HepG2 (cell line): ENCODE measurements at regions not wholly inside any gene's neighbourhood (a gene's known extent, or its start where the extent isn't known, plus 50 kb on each side); places are given as distances from the start of the nearest gene placed in this dataset.

Source experiments
- ATAC-seq: fragments of 200-7000 bp; cut with Tn5 transposase; 3 replicates; pipeline ENCODE4 v1.9.1; 2020; ENCODE audit warnings: mild to moderate bottlenecking, moderate library complexity
- BruUV-seq: library from RNA; stranded (reverse); fragments of 400-500 nt; replicated peaks from 2 replicates; lab custom pipeline; 2021; lab: Mats Ljungman, UMichigan
- CTCF ChIA-PET: fragments of 300-600 bp; formaldehyde crosslinking; extraction: SDS; loops from one replicate; lab custom pipeline; 2021; ENCODE audit warnings: low total read pairs, inconsistent platforms, low intra/inter-chr PET ratio; lab: Yijun Ruan, JAX
- POLR2A ChIA-PET: fragments of 350-600 bp; sonication (Branson Sonifier 250); formaldehyde crosslinking; loops from one replicate; lab custom pipeline; 2020; ENCODE audit warnings: antibody characterized with exemption, inconsistent platforms; lab: Yijun Ruan, JAX
- DNase-seq: peaks from one replicate; pipeline ENCODE4 v3.0.0-alpha.2; 2015; ENCODE audit warnings: low spot score
- FAIRE-seq: peaks from 3 replicates; lab custom pipeline; 2011; peaks lifted over from hg19 to GRCh38; lab: Jason Lieb, UNC
- H2AFZ ChIP-seq: one replicate; pipeline ENCODE4 v1.6.1; 2011; ENCODE audit warnings: low read length, inconsistent platforms
- H3K27ac ChIP-seq: fragments of 300-600 bp; 3 replicates; pipeline ENCODE4 v1.8.0; 2011; ENCODE audit warnings: mixed run types, mild to moderate bottlenecking, mixed read lengths, low read length, inconsistent platforms; ENCODE audit not compliant: insufficient read depth; ENCODE audit errors: extremely low read length
- H3K27me3 ChIP-seq, 2 experiments: fragments of 200-600 bp in 1 of 2; 2 replicates in 1 of 2; 3 replicates in 1 of 2; pipeline versions ENCODE4 v1.6.0 to v1.8.0; 2011; ENCODE audit warnings: low read length in 2 of 2, mild to moderate bottlenecking in 2 of 2, moderate library complexity in 2 of 2, inconsistent platforms in 1 of 2; ENCODE audit not compliant: insufficient read depth in 2 of 2, control insufficient read depth in 1 of 2
- H3K36me3 ChIP-seq, 2 experiments: fragments of 200-600 bp in 1 of 2; replicated peaks in 1 of 2; 2 replicates in 1 of 2; 3 replicates in 1 of 2; pipeline versions ENCODE4 v1.5.1 to v1.8.0; 2011; ENCODE audit warnings: low read length in 2 of 2, inconsistent platforms in 1 of 2; ENCODE audit not compliant: insufficient read depth in 2 of 2, control insufficient read depth in 1 of 2
- H3K4me1 ChIP-seq: 2 replicates; pipeline ENCODE4 v1.5.1; 2012; ENCODE audit warnings: low read length, inconsistent platforms; ENCODE audit not compliant: insufficient read depth
- H3K4me2 ChIP-seq: 2 replicates; pipeline ENCODE4 v1.6.0; 2011; ENCODE audit warnings: low read depth, low read length, inconsistent platforms
- H3K4me3 ChIP-seq, 3 experiments: fragments of 200-600 bp in 1 of 3; sonication (generic), shearing (Covaris generic) in 1 of 3; replicated peaks in 1 of 3; 2 replicates each; pipeline ENCODE4 v1.5.1; 2011 to 2016; ENCODE audit warnings: low read length in 3 of 3, inconsistent platforms in 2 of 3, low read depth in 2 of 3, mild to moderate bottlenecking in 2 of 3, control low read depth in 1 of 3, mixed read lengths in 1 of 3; ENCODE audit not compliant: insufficient read depth in 1 of 3
- H3K79me2 ChIP-seq: one replicate; pipeline ENCODE4 v1.6.1; 2011; ENCODE audit warnings: low read length, inconsistent platforms; ENCODE audit not compliant: insufficient read depth
- H3K9ac ChIP-seq: 2 replicates; pipeline ENCODE4 v1.6.0; 2011; ENCODE audit warnings: mild to moderate bottlenecking, low read depth, low read length, inconsistent platforms; ENCODE audit not compliant: insufficient read depth
- H3K9me3 ChIP-seq: 2 replicates; pipeline ENCODE4 v1.5.1; 2012; ENCODE audit warnings: mild to moderate bottlenecking, low read length
- H4K20me1 ChIP-seq: 2 replicates; pipeline ENCODE4 v1.6.0; 2011; ENCODE audit warnings: inconsistent platforms, mild to moderate bottlenecking, low read length, moderate library complexity; ENCODE audit not compliant: insufficient read depth
- GZF1 ChIP-seq: sonication (generic); formaldehyde crosslinking; IDR thresholded peaks from 2 replicates; pipeline ENCODE4 v1.5.1; 2020; ENCODE audit warnings: mild to moderate bottlenecking, missing genetic modification reagents
- HNF4G ChIP-seq, 2 experiments: sonication (generic) in 1 of 2; formaldehyde crosslinking in 1 of 2; IDR thresholded peaks; 2 replicates each; pipeline versions ENCODE4 v1.4.0 to v1.6.1; 2011 to 2020; ENCODE audit warnings: borderline replicate concordance in 2 of 2, low read depth in 2 of 2, mild to moderate bottlenecking in 2 of 2, low read length in 1 of 2, missing genetic modification reagents in 1 of 2, moderate library complexity in 1 of 2
- MXI1 ChIP-seq: IDR thresholded peaks from 3 replicates; pipeline ENCODE4 v1.6.1; 2012; ENCODE audit warnings: low read depth, low read length, inconsistent platforms, borderline replicate concordance
- NFE2 ChIP-seq: sonication (generic); formaldehyde crosslinking; IDR thresholded peaks from 2 replicates; pipeline ENCODE4 v1.4.0; 2020; ENCODE audit warnings: missing genetic modification reagents
- NFIC ChIP-seq: IDR thresholded peaks from 2 replicates; pipeline ENCODE4 v1.6.1; 2012; ENCODE audit warnings: mild to moderate bottlenecking, low read length, inconsistent platforms
- PBX3 ChIP-seq: sonication (generic); formaldehyde crosslinking; IDR thresholded peaks from 2 replicates; pipeline ENCODE4 v1.8.1; 2023; ENCODE audit warnings: missing genetic modification reagents, inconsistent platforms, borderline replicate concordance
- PLRG1 ChIP-seq: fragments of 450-650 bp; conservative IDR thresholded peaks from 2 replicates; pipeline ENCODE4 v1.6.1; 2016
- SIN3B ChIP-seq: fragments of 150-350 bp; IDR thresholded peaks from 2 replicates; pipeline ENCODE4 v1.6.1; 2014; ENCODE audit warnings: low read length
- ZNF768 ChIP-seq: sonication (generic); formaldehyde crosslinking; IDR thresholded peaks from 2 replicates; pipeline ENCODE4 v1.4.0; 2020; ENCODE audit warnings: missing genetic modification reagents
- ZNF883 ChIP-seq: sonication (generic); formaldehyde crosslinking; IDR thresholded peaks from 2 replicates; pipeline ENCODE4 v1.5.1; 2020; ENCODE audit warnings: mild to moderate bottlenecking, missing genetic modification reagents; ENCODE audit errors: not compliant biosample characterization
- WGBS: methylation state at CpG from one replicate; pipeline ENCODE4 v1.1.6; 2017; ENCODE audit warnings: low lambda C conversion rate; 5-methylcytosine and 5-hydroxymethylcytosine counted together
- in situ Hi-C: cut with HindIII; loops from 2 replicates; pipeline ENCODE4 v1.10.0; 2017; ENCODE audit warnings: low pct_unique_long_range_greater_than_20kb; ENCODE audit not compliant: extremely low pct_ligation_motif_present
- intact Hi-C: fragments of 100-400 bp; cut with micrococcal nuclease; formaldehyde crosslinking; loops from one replicate; pipeline ENCODE4 v1.10.0; 2022; ENCODE audit not compliant: unreplicated experiment

GRCh38 chr11:130600616-130601015, 152.2 kb downstream of the ADAMTS15 start:
- intact Hi-C loops = no loop called here
- Histone ChIP-seq H3K9ac (no peak overlapping the region), H3K4me1 (no peaks in the 10 kb centered on the region), H3K27me3 (peaks cover 0 to 11% of the 10 kb centered on the region in 2 experiments; a peak in 1 of 5 replicates), H3K4me2 (no peak overlapping the region), H3K36me3 (no peaks in the 10 kb centered on the region), H3K4me3 (no peak overlapping the region), H2AFZ (no peak overlapping the region), H4K20me1 (no peaks in the 10 kb centered on the region), H3K27ac (no peak overlapping the region), H3K79me2 (no peaks in the 10 kb centered on the region), H3K9me3 (no peaks in the 10 kb centered on the region)
- CTCF ChIA-PET = no interaction called here
- FAIRE-seq (no peak), DNase-seq (no peak), ATAC-seq (no peak)
- POLR2A ChIA-PET = no interaction called here
- no TSS peak for BruUV-seq
- 5% methylated on average over 5 of the region's 5 CpGs for WGBS
- TF ChIP-seq NFIC (no peak), SIN3B (no peak), ZNF883 (CRISPR knock-in tag) (no peak), MXI1 (no peak), PBX3 (CRISPR knock-in tag) (no peak), ZNF768 (CRISPR knock-in tag) (no peak), GZF1 (no peak), HNF4G (IDR thresholded peaks at IDR 0.05; ENCODE audit: borderline replicate concordance, low read depth, low read length) (no peak), HNF4G (CRISPR knock-in tag; IDR thresholded peaks at IDR 0.05; ENCODE audit: borderline replicate concordance, low read depth) (no peak), PLRG1 (no peak), NFE2 (CRISPR knock-in tag) (no peak)
- in situ Hi-C loops = no loop called here
